ENCODE measurements at regions not wholly inside any gene's neighbourhood (a gene's known extent, or its start where the extent isn't known, plus 50 kb on each side); places are given as distances from the start of the nearest gene placed in this dataset.

DNA sequence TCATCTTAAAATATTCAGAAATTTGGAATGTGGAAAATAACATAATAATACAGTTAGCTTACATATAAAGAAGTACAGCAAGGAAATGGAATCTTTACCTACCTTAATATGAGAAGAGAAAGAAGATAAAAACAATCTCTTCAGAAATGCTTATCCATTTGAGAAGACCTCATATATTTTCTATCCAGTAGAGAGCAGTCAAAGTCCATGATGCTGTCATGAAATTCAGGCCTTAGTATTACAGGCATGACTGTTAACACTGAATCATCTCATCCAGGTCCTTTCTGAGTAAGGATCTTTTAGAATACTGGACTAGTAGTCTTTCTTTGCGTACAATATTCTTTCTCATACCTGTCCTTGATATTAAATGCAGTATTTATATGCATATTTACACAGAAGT, 713.4 kb downstream of the CD109 start:
- TF ChIP-seq EZH2 (IDR thresholded peaks at IDR 0.05; ENCODE audit: borderline replicate concordance, low read length): no peak
- no peak; the same call in 1 of the 2 replicates for TF ChIP-seq CTCF (IDR thresholded peaks at IDR 0.05; ENCODE audit: low read length)
